Stimulated activated CD8-positive, alpha-beta memory T cell treated with anti-CD3 and anti-CD28 coated beads, Interleukin-12 subunit alpha, Interleukin-12 subunit beta, amount 100 ng/mL, for 24 hours (primary cell): ENCODE measurements at regions not wholly inside any gene's neighbourhood (a gene's known extent, or its start where the extent isn't known, plus 50 kb on each side); places are given as distances from the start of the nearest gene placed in this dataset.
"Not testable (repeated sequence)": the region's sequence is repeated elsewhere in the genome, so short reads cannot be mapped to it uniquely, and the experiment has no call there.

Experiments used
- DNase-seq: peaks from one replicate; pipeline ENCODE4 v3.0.0-alpha.2; 2020; ENCODE audit errors: extremely low read depth

DNA sequence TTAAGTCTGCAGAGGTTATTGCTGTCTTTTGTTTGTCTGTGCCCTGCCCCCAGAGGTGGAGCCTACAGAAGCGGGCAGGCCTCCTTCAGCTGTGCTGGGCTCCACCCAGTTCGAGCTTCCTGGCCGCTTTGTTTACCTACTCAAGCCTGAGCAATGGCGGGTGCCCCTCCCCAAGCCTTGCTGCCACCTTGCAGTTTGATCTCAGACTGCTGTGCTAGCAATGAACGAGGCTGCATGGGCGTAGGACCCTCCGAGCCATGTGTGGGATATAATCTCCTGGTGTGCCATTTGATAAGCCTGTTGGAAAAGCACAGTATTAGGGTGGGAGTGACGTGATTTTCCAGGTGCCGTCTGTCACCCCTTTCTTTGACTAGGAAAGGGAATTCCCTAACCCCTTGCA is 720.6 kb downstream of the PCDH17 start:
- DNase-seq = not testable (repeated sequence)

DNA sequence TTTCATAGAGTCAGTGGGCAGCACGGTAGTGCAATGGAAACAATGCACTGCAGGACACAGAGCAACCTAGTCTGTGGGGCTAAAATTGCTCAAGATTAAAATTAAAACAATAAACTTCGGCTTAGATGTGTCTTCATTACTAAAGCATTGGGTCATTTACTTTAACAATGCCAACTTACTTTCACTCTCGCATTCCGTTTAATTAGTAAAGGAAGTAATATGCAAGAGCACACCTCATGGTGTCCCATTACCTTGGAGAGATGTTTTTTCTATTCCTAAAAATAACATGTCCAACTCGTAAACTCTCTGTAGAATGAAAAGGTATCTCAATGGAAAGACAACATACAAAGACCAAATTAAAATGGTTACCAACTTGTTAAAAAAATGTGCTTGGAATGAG is 738.4 kb downstream of the PCDH17 start:
- DNase-seq = no peak

DNA sequence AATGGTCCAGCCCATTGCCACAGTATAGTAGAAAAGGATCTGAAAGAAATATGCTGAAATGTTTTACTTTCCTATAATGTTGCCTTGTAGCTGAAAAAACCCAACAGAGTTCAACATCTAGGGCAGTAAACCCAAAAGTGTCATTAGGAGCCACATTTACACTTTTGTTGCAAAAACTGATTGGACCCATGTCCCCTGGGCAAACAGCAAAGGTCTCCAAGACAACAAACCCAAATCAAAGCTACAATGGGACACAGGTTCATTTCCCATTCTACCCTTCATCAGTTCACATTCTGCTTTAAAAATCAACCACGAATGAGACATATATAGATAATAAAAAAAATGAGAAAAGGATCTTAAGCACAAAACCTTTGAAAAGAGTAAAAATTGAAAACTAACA is 744.8 kb downstream of the PCDH17 start:
- no peak for DNase-seq

DNA sequence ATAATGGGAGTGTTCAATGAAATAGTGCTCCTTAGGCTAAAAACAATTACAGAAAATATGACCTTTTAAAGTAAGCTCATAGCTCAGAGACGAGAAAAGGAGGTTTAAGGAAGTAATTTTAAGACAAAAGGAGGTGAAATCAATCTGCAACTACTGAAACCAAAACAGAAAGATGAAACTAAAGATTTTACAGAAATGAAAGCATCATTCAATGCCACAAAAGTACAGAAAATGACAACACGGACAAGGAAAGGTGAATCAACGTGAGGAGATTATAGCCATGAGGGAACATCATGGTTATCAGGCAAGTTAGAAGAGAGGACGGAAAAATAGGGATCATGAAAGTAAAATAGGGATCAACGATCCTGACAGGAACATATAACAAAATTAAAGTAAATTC is 745.2 kb downstream of the PCDH17 start:
- no peak for DNase-seq

DNA sequence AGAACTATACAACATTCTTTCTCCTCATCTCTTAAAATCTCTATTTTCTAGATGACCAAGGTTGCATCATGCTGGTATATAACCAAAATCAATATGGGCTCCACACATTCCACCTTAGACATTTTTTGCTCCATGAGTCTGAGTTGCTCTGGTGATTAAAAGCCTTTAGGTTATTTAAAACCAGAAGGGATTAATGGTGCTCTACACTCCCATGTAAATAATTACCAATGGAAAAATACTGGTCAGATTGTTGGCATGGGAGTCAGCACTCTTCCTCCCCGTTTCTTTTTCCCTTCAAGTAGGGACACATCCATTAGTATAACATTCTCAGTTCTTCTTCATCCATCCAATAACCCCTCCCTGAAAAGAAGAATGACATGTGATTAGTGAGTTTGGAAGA is 747.7 kb downstream of the PCDH17 start:
- DNase-seq = no peak

DNA sequence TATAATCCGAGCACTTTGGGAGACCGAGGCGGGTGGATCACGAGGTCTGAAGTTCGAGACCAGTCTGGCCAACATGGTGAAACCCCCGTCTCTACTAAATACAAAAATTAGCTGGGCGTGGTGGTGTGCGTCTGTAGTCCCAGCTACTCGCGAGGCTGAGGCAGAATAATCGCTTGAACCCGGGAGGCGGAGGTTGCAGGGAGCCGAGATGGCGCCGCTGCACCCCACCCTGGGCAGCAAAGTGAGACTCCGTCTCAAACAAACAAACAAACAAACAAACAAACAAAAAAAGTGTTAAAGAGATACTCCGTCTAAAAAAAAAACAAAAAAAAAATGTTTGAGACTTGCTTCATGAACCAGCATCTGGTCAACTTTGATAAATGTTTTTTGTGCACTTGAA is 753.8 kb downstream of the PCDH17 start:
- DNase-seq = not testable (repeated sequence)

DNA sequence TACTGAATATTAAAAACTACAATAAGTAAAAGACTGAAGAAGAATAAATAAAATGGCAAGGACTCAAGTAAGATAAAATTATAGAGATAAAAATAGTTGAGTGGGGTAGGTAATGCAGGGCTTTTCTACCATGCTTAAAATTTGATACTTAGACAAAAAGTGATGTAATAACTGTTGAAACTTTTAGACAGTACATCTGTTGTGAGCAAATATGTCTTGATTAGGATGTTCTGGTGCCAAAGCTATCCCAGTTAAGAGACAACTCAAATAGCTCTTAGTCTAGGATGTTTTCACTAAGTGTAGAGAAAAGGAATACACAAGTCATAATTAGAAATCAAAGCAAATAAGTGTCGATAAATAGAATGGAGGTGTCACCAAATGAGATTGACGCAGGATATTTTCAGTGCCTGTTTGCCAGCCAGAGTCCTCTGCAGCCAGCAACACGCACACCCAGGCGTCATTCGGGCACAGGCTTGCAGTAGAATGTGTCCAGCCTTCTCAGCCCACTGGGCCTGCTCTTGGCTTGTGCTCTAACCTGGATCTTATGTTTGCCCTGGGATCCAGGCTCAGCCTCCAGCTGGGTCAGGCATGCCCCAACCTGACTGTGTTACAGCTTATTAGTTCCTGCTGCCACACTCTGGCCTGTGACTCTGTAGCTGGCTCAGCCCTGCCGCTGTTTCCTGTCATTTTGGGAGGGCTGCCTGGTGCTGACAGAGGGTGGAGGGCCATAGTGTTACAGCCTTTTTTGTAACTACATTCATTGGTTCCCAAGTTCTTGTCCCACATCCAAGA is 766.2 kb downstream of the PCDH17 start:
- DNase-seq = no peak

DNA sequence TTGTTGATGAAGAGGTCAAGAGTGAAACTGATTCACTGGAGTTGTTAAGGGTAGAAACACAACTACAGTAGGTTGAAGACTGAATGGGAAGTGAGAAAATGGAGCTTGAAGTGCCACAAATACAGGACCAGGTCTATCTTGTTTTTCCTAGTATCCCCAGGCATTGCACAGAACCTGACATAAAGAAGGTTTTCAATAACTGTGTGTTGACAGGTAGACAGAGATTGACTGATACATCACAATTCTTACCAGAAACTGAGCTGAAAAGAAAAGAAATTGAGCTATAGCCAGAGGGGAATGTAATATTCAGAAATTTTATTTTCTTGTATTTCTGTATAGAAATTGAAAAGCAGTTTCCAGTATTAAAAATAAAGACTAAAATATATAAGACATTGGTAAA is 767.7 kb downstream of the PCDH17 start:
- no peak for DNase-seq

DNA sequence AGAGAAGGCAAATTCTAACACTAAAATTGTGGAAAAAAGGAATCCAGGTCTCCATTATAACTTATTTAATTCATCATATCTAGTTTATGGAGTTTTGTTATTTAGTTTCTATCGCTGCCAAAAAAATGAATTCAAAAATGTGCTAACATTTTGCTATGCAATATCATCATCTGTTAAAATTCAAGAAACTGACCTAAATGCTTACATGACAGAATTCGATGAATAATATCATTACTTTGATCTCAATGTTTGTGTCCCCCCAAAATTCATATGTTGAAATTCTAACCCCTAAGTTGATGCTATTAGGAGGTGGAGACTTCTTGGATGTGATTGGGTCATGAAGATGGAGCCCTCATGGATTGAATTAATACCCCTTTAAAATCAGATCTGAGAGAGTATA is 775.0 kb downstream of the PCDH17 start:
- no peak for DNase-seq

DNA sequence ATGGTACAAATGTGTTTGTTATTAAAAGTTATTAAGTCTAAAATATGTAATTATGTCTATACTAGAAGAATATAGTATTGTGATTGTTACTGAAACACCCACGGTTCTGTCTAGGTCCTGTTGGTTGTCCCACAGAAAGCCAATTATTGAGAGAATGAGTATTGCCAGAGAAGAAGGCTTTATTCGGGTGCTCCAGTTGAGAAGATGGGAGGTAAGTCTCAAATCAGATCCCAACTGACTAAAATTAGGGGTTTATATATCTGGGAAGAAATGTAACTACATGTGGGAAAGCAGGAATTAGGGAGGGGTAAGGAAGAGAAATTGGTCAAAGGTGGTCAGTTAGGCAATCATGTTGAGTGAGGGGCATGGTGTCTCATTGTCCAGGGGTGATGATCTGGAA is 798.4 kb downstream of the PCDH17 start:
- no peak for DNase-seq

DNA sequence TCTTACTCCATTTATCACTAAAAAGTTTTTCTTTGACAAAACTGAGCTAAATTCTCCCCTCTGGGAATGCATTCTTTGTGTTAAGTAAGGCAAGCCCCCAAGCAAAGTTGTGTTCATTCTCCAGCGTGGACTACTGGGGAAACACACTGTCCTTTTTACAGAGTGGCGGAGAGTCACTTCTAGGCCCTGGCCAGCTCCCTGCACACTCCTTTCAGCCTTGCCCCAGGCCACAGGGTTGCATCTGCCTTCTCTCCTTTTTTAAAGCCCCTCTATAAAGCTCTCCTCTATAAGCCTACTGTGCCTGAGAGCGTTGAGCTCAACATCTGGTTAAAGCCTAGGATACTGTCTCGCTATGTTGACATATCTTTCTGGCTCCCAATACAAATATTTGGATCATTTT is 803.4 kb downstream of the PCDH17 start:
- DNase-seq = no peak

DNA sequence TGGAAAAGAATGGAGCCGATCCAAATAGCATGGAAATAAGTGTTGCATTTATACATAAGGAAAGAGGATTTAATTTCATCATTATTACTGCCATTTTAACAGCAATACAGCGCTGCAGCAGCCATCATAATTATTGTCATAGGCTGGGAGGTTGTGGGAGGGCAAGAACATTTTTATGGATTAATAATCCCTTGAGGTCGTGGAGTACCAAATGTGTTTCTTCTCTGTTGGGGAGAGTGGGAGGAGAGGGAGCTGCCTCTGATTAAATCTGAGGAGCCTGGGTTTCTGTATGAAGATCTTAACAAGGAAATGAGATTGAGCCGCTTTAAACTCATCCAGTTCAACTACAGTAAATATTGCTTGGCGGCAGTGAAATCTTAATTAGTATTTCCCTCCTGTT is 805.9 kb downstream of the PCDH17 start:
- DNase-seq = no peak

DNA sequence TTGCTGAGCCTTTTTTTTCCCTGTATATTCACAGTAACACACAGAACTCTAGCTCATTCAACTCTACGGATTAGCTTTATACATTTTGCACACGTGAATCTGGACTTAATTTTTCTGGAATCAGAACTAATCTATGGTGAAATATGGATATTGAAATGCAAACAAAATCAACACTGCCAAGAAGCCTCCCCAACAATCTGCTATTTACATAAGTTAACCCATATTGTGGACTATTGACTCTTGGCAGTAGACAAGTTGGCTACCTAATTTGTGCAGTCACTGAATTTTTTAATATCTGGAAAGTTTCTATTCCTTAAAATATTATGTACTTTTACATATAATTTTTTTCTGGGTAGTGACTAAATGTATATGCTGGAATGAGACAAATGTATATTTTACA is 815.4 kb downstream of the PCDH17 start:
- DNase-seq = no peak

DNA sequence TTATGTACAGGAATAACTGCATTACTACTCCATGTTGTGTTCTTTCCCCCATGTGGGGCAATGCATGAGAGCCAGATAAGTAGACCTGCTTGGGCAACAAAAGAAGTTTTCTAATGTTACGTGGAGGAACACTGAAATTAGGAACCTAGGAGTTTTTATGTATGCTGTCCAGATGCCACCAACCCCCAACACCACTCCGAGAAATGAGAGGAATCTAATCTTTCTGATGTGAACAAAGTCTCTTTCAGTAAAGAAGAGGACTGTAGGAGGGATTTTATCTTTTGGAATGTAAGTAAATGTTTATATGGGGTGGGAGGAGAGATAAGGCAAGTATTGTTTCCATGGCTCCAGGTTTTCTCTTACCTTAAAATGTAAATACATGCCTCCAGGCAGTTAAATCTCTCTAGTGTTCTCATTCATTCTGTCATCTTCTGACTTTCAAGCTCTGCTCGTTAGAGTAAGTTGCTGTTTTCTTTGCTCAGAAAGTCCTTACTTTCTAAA is 820.6 kb downstream of the PCDH17 start:
- DNase-seq = no peak

DNA sequence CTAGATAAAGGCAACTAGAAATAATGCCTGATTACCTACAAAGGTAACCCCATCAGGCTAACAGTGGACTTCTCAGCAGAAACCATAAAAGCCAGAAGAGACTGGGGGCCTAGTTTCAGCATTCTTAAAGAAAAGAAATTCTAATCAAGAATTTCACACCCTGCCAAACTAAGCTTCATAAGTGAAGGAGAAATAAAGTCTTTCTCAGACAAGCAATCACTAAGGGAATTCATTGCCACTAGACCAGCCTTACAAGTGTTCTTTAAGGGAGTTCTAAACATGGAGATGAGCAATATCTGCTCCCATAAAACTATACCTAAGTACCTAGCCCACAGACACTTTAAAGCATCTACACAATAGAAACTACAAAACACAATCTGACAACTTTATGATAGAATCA is 823.5 kb downstream of the PCDH17 start:
- DNase-seq = no peak

DNA sequence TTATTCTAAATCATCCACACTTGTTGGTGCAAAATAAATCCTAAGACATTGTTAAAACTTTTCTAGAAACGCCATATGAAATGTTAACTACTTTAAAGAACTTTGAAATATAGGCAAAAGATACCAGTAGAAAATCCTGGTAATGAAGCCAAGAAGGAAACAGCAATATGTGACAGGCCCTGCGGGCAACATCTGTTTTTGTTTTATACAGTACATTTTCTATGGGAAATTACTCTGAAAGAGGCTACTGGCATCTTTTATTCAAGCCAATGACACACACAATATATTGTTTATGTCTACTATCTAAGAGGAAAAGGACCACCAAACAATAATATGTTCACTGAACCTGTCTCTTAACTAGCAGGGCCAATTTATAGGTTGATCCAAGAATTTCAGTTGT is 829.7 kb downstream of the PCDH17 start:
- DNase-seq = no peak

DNA sequence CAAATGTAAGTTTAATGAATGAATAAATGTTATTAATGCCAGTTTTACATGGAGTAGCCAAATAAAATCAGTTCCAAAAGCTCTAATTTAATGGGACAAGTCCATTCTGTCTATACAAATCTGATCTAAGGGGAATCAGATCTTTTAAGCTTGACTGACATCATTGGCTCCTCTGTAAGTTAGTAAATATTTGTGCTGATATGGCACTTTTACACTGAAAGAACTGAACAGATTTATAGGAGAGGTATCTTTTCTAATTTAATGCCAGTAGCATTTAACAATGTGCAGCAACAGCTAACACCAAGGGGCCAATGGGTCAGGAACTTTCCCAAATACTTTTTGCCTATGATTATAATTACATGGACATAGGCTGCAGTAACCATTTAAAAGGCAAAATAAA is 832.3 kb downstream of the PCDH17 start:
- no peak for DNase-seq

DNA sequence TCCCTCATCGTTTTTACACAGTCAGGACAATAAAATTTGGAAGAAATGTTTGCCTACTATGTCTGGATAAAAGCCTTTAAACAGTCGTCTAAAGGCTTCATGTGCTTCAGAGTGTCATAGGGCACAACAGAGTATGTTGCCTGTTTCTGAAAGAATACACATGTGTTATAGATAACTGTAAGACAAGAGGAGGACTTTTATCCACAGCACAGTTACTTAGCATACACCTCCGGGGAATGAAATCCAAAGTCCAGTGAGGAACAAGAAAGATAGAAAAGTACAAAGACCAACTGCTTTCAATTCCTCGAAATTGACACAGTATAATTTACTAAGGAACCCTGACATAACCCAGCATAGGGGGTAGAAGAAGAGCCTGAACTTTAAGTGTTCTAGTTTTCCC is 835.6 kb downstream of the PCDH17 start:
- no peak for DNase-seq

DNA sequence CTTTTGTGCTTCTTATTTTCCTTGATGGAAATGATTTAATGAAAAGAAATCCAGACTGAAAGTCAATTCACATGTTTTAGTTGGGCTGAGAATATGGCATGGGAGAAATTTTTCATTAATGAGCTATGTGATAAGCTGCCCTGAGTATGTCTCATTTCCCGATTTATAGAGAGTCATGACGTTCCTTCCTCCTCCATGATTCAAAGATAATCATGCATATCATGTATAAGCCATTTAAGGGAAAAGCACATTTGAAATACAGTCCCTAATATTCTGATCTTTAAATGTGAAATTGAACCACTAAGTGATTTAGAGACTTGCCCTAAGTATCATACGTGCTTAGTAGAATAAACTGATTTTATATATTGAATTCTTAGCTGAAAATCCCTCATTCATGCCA is 840.9 kb downstream of the PCDH17 start:
- DNase-seq = no peak

DNA sequence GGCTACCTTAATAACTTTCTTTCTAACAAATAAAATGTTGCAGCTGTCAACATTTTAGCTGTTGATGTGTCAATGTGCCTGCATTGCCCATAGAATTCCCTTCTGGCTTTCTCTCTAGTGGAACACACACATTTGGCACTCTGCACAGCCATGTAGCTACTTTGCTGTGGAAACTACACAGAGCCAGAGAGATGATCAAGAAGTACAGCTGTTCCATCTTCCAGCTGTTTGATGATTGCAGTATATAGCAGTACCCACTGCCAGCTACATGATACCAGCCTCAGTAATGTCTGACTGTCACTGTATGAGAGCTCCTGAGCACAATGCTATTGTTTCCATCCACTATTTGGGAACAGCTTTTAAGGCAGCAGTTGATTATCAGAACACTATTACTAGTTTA is 843.0 kb downstream of the PCDH17 start:
- no peak for DNase-seq

DNA sequence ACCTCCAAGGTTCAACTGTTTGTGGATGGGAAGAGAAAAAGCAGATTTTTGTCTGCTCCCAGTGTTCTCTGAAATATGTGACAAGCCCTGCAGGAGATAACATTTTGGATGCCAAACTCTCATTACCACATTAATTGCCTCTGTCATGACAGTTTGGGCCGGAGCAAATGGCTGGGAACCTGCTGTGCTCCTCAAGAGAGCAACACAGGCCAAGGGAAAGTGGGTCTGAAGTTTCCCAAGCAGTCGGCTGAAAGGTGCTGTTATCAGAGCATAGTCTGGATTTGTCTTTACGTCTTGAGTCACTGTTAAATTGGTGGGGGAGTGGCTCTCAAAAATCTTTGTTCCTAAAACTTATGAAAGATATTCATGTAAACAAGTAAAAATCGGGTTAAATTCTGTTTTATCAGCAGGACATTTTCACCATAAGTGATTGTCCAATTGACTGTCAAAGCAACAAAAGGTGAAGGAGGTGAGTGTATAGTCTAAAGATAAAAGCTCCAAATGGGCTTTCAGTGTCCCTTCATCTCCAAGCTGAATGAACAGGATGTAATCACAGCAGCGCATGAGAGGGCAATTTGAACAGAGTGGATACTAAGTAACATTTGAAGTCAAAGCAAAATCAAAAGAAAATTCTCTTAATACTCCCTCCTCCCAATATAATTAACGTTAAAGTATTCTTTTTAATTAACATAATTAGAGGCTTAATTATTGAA is 844.8 kb downstream of the PCDH17 start:
- DNase-seq = no peak

DNA sequence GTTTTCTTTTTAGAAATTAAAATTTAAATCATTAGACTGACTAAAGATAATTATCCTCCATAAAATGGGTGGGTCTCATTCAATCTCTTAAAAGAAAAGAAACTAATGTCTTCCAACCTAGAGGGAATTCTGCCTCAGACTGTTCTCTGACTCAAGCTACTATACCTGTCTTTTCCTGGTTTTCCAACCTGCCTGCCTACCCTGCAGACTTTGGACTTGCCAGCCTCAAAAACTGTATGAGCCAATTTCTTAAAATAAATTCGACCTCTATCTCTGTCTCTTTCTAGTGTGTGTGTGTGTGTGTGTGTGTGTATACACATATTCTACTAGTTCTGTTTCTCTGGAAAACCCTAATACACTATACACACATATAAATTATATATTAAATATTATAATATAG is 847.3 kb downstream of the PCDH17 start:
- no peak for DNase-seq

DNA sequence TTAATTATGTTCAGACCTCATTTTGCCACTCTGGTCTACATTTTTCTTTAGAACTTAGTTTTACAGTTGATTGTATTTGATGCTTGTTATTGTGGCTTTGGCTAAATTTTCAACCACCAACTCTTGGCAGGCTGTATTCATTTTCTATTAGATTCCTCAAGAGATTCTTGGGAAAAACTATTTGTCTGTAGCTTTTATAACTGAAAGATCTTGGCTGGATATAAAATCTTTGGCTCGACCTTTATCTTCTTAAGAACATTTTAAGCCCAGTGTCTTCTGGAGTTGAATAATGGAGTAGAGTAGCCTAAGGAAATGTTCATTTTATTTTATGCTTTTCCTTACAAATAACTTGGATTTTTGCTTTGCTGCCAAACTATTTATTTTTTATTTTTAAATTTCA is 848.5 kb downstream of the PCDH17 start:
- DNase-seq = no peak
